SK-N-SH (cell line): ENCODE measurements at regions not wholly inside any gene's neighbourhood (a gene's known extent, or its start where the extent isn't known, plus 50 kb on each side); places are given as distances from the start of the nearest gene placed in this dataset.

Experiments used
- CTCF ChIA-PET: fragments of 300-600, 350-600 bp; formaldehyde crosslinking; extraction: SDS; loops from one replicate; lab custom pipeline; 2021; lab: Yijun Ruan, JAX
- POLR2A ChIA-PET: fragments of 350-600 bp; sonication (Branson Sonifier 250); formaldehyde crosslinking; extraction: SDS; loops from one replicate; lab custom pipeline; 2020; ENCODE audit warnings: antibody characterized with exemption, inconsistent platforms; lab: Yijun Ruan, JAX
- DNase-seq: peaks from one replicate; pipeline ENCODE4 v3.0.0; 2012
- H2AFZ ChIP-seq: fragments of 200-600 bp; sonication (generic); 2 replicates; pipeline ENCODE4 v1.8.1; 2016; ENCODE audit warnings: antibody characterized with exemption, mild to moderate bottlenecking, low read depth
- H3F3A ChIP-seq: fragments of 200-600 bp; sonication (generic); replicated peaks from 2 replicates; pipeline ENCODE3; 2016; ENCODE audit warnings: antibody characterized with exemption, mild to moderate bottlenecking; ENCODE audit not compliant: insufficient read depth
- H3K27ac ChIP-seq, 2 experiments: fragments of 200-500 bp in 1 of 2; fragments of 200-600 bp in 1 of 2; sonication (Bioruptor generic) in 1 of 2; sonication (generic), shearing (Covaris generic) in 1 of 2; 2 replicates each; pipeline versions ENCODE4 v1.5.1 to v1.6.1; 2014 to 2016; ENCODE audit warnings: low read depth in 2 of 2, inconsistent platforms in 1 of 2, low read length in 1 of 2, mild to moderate bottlenecking in 1 of 2, mixed read lengths in 1 of 2
- H3K27me3 ChIP-seq: fragments of 200-600 bp; sonication (generic), shearing (Covaris generic); 2 replicates; pipeline ENCODE4 v1.6.1; 2016; ENCODE audit warnings: mixed run types; ENCODE audit not compliant: insufficient read depth
- H3K36me3 ChIP-seq, 2 experiments: fragments of 200-500 bp in 1 of 2; fragments of 200-600 bp in 1 of 2; sonication (Bioruptor generic) in 1 of 2; sonication (generic) in 1 of 2; replicated peaks in 1 of 2; 2 replicates each; pipeline versions ENCODE3 to v1.5.1; 2014 to 2016; ENCODE audit warnings: low read length in 1 of 2, mild to moderate bottlenecking in 1 of 2; ENCODE audit not compliant: insufficient read depth in 2 of 2, control insufficient read depth in 1 of 2
- H3K4me1 ChIP-seq, 2 experiments: fragments of 200-500 bp in 1 of 2; fragments of 200-600 bp in 1 of 2; sonication (Bioruptor generic) in 1 of 2; sonication (generic), shearing (Covaris generic) in 1 of 2; 2 replicates each; pipeline versions ENCODE4 v1.5.1 to v1.6.1; 2014 to 2016; ENCODE audit warnings: low read depth in 1 of 2, low read length in 1 of 2, mixed run types in 1 of 2; ENCODE audit not compliant: insufficient read depth in 2 of 2, control insufficient read depth in 1 of 2
- H3K4me2 ChIP-seq: fragments of 200-600 bp; sonication (generic), shearing (Covaris generic); 2 replicates; pipeline ENCODE4 v1.6.1; 2017; ENCODE audit warnings: mixed run types
- H3K4me3 ChIP-seq, 2 experiments: fragments of 200-500 bp in 1 of 2; fragments of 200-600 bp in 1 of 2; sonication (Bioruptor generic) in 1 of 2; sonication (generic), shearing (Covaris generic) in 1 of 2; 2 replicates each; pipeline versions ENCODE4 v1.5.1 to v1.8.1; 2014 to 2016; ENCODE audit warnings: low read depth in 2 of 2, inconsistent platforms in 1 of 2, low read length in 1 of 2, mild to moderate bottlenecking in 1 of 2, mixed read lengths in 1 of 2, moderate library complexity in 1 of 2
- H3K79me2 ChIP-seq: fragments of 200-600 bp; sonication (generic); 2 replicates; pipeline ENCODE4 v1.8.1; 2017; ENCODE audit warnings: mild to moderate bottlenecking; ENCODE audit not compliant: insufficient read depth
- H3K9ac ChIP-seq: fragments of 200-600 bp; sonication (generic); 2 replicates; pipeline ENCODE4 v1.6.1; 2017; ENCODE audit warnings: mixed run types
- H3K9me2 ChIP-seq: fragments of 200-600 bp; sonication (generic); 2 replicates; pipeline ENCODE4 v1.6.1; 2017; ENCODE audit warnings: mixed run types
- H3K9me3 ChIP-seq: fragments of 200-600 bp; sonication (generic); 2 replicates; pipeline ENCODE4 v1.6.1; 2017; ENCODE audit warnings: mixed run types, mild to moderate bottlenecking, moderate library complexity
- H4K20me1 ChIP-seq: fragments of 200-600 bp; sonication (generic); 2 replicates; pipeline ENCODE4 v1.6.1; 2017; ENCODE audit warnings: mild to moderate bottlenecking, mixed run types; ENCODE audit not compliant: insufficient read depth
- CHD2 ChIP-seq: fragments of 150-350 bp; IDR thresholded peaks from 2 replicates; pipeline ENCODE4 v1.6.1; 2018; ENCODE audit warnings: low read length; ENCODE audit not compliant: partially characterized antibody
- FOSL2 ChIP-seq: IDR thresholded peaks from 2 replicates; pipeline ENCODE4 v1.4.0; 2012; ENCODE audit warnings: low read depth, mild to moderate bottlenecking, moderate library complexity, borderline replicate concordance
- FOXM1 ChIP-seq: IDR thresholded peaks from 2 replicates; pipeline ENCODE4 v1.4.0; 2012; ENCODE audit warnings: low read depth, mild to moderate bottlenecking
- NFIC ChIP-seq: IDR thresholded peaks from 2 replicates; pipeline ENCODE4 v1.4.0; 2012; ENCODE audit warnings: borderline replicate concordance
- NRF1 ChIP-seq: IDR thresholded peaks from 2 replicates; pipeline ENCODE4 v1.6.1; 2012; ENCODE audit warnings: low read depth, mild to moderate bottlenecking, low read length
- POLR2AphosphoS5 ChIP-seq: IDR thresholded peaks from 2 replicates; pipeline ENCODE4 v1.6.1; 2012; ENCODE audit warnings: low read depth, low read length
- RAD21 ChIP-seq: IDR thresholded peaks from 2 replicates; pipeline ENCODE4 v1.6.1; 2012; ENCODE audit warnings: mild to moderate bottlenecking, low read length
- SMC3 ChIP-seq: IDR thresholded peaks from 2 replicates; pipeline ENCODE4 v1.6.1; 2012; ENCODE audit warnings: low read depth, low read length, improper control_type of control experiment
- TAF1 ChIP-seq: IDR thresholded peaks from 2 replicates; pipeline ENCODE4 v1.6.1; 2012; ENCODE audit warnings: low read depth, mild to moderate bottlenecking, low read length, moderate library complexity, borderline replicate concordance
- TCF12 ChIP-seq: IDR thresholded peaks from 2 replicates; pipeline ENCODE4 v1.4.0; 2012
- YY1 ChIP-seq: IDR thresholded peaks from 2 replicates; pipeline ENCODE4 v1.4.0; 2012; ENCODE audit warnings: low read depth, mild to moderate bottlenecking
- ZBTB33 ChIP-seq: IDR thresholded peaks from 2 replicates; pipeline ENCODE4 v1.4.0; 2012; ENCODE audit warnings: low read depth, borderline replicate concordance
- WGBS: methylation state at CpG from one replicate; pipeline ENCODE4 v1.1.6; 2017; ENCODE audit warnings: low lambda C conversion rate; 5-methylcytosine and 5-hydroxymethylcytosine counted together
- TF ChIP-seq, protein P1 (sequence below): fragments of 150-350 bp; IDR thresholded peaks from 2 replicates; pipeline ENCODE4 v1.6.1; 2017; ENCODE audit warnings: antibody characterized with exemption, low read length, low read depth, borderline replicate concordance

GRCh38 chr1:13913396-13913795 is 213.4 kb downstream of the PRDM2 start:
- Histone ChIP-seq H3K9me2 (no peaks in the 10 kb centered on the region), H3K9me3 (no peaks in the 10 kb centered on the region), H3F3A (no peaks in the 10 kb centered on the region), H2AFZ (no peak overlapping the region), H3K9ac (no peak overlapping the region), H3K79me2 (no peaks in the 10 kb centered on the region), H3K4me2 (no peak overlapping the region), H3K4me1 (no peaks in the 10 kb centered on the region), H3K27me3 (no peaks in the 10 kb centered on the region), H3K27ac (no peak overlapping the region), H4K20me1 (no peaks in the 10 kb centered on the region), H3K4me3 (no peak overlapping the region), H3K36me3 (no peaks in the 10 kb centered on the region)
- CTCF ChIA-PET = interaction anchor here (0.8 kb wide), 1 partner anchor 15 kb away, joined by 3 read pairs; no protein-coding TSS in a partner anchor
- POLR2A ChIA-PET = no interaction called here
- WGBS = 20% methylated on average over 1 of the region's 1 CpG
- no peak for DNase-seq
- no peak for TF ChIP-seq POLR2AphosphoS5
- TF ChIP-seq, protein P1, sequence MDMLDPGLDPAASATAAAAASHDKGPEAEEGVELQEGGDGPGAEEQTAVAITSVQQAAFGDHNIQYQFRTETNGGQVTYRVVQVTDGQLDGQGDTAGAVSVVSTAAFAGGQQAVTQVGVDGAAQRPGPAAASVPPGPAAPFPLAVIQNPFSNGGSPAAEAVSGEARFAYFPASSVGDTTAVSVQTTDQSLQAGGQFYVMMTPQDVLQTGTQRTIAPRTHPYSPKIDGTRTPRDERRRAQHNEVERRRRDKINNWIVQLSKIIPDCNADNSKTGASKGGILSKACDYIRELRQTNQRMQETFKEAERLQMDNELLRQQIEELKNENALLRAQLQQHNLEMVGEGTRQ = no peak
- no peak for TF ChIP-seq TAF1

GRCh38 chr1:13916530-13916929 is 216.5 kb downstream of the PRDM2 start:
- POLR2A ChIA-PET = no interaction called here
- Histone ChIP-seq H3F3A (no peaks in the 10 kb centered on the region), H3K4me3 (no peak overlapping the region), H3K9me2 (no peaks in the 10 kb centered on the region), H3K9ac (no peak overlapping the region), H3K27me3 (no peaks in the 10 kb centered on the region), H3K4me2 (no peak overlapping the region), H3K36me3 (no peaks in the 10 kb centered on the region), H4K20me1 (no peaks in the 10 kb centered on the region), H3K4me1 (no peaks in the 10 kb centered on the region), H3K27ac (no peak overlapping the region), H3K9me3 (no peaks in the 10 kb centered on the region), H2AFZ (no peak overlapping the region), H3K79me2 (no peaks in the 10 kb centered on the region)
- TF ChIP-seq NFIC (no peak), NRF1 (no peak), FOSL2 (no peak), ZBTB33 (no peak), RAD21 (no peak), YY1 (no peak), CHD2 (no peak), TCF12 (no peak), SMC3 (no peak), FOXM1 (no peak)
- 2% methylated on average over 3 of the region's 3 CpGs for whole genome bisulfite sequencing
- CTCF ChIA-PET = interaction anchor here (1.1 kb wide), 1 partner anchor 14 kb away, joined by 3 read pairs; no protein-coding TSS in a partner anchor
- DNase-seq = no peak
